Pons (tissue), 1 donor: ENCODE measurements at regions not wholly inside any gene's neighbourhood (a gene's known extent, or its start where the extent isn't known, plus 50 kb on each side); places are given as distances from the start of the nearest gene placed in this dataset.
"Not testable (repeated sequence)": the region's sequence is repeated elsewhere in the genome, so short reads cannot be mapped to it uniquely, and the experiment has no call there.

Source experiments
- DNase-seq: peaks from one replicate; pipeline ENCODE4 v3.0.0-alpha.2; 2016; ENCODE audit warnings: low spot score

DNA sequence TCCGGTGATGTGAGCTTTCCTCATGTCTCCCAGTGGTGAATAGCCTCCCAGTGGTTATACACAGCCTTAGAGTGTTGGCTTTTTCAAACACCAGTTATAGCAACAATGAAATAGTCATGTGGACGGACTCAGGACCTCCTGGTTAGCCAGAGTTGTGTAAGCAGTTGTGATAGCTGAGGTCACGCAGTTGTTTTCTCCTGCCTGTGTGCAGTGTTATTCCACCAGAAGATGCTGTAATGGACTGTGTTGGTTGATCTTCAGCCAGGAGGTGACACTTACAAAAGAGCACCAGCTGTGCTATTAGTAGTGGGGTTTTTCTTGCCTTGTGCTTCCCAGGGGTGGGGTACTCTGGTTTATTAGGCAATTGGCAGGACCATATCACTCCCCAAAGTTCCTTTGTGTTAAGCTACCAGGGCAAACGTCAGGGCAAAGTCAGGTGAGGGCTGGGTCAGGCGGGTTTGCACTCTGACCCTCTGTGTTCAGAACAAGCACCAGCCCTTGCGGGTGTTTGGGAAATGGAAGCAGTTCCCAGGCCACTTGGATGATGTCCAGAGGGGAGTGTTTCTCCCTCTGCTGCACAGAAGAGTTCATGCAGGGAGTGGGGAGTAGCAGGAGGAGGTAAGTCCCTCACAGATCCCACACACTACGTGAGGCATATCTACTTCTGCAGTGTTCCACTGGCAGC is 252.6 kb downstream of the TMEM47 start:
- DNase-seq: no peak

DNA sequence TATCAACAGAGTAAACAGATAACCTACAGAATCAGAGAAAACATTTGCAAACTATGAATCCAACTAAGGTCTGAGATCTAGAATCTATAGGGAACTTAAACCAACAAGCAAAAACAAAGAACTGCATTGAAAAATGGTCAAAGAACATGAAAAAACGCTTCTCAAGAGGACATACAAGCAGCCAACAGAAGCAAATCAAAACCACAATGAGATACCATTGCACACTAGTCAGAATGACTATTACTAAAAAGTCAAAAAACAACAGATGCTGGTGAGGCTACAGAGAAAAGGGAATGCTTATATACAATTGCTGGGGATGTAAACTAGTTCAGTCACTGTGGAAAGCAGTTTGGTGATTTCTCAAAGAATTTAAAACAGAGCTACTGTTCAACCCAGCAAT is 255.7 kb downstream of the TMEM47 start:
- DNase-seq: no peak

GRCh38 chrX:34382416-34382815 is 250.3 kb upstream of the FAM47A start:
- DNase-seq: no peak

GRCh38 chrX:34381241-34381640 is 249.1 kb upstream of the FAM47A start:
- DNase-seq: no peak

GRCh38 chrX:34379891-34380290 is 247.8 kb upstream of the FAM47A start:
- no peak for DNase-seq

DNA sequence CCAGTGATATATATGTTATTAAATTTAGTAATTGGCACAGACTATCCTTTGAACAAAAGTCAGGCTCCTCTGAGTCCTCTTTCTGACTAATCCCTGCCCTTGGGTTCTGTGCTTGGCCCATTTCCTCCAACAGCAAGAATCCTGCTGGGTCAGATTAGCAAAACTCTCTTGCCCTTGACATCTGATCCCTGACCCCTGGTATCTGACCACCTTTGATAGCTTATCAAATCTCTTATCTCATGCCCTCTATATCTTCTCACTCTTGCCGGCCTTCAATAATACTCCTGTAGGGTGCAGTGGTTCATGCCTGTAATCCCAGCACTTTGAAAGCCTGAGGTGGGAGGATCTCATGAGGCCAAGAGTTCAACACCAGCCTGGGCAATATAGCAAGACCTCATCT is 245.5 kb upstream of the FAM47A start:
- no peak for DNase-seq

- no peak for DNase-seq
Observed at GRCh38 chrX:34371754-34372153, 239.6 kb upstream of the FAM47A start.

DNA sequence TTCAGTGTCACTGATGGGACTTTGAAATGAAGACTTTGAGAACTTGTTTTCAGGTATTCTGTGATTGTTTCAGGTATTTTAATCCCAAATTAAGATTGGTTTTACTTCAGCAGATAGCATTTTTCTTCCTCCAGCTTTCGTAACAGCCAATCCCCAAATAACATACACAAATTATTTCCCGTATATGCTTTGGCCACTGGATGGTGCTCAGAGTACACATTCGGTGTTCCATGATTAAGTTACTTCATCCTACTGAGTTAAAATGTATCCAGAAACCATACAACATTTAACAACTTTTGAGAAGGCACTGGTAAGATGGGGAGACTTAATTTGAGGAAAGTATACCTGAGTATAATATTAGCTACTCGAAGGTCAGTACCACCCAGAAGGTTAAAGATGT is 233.4 kb upstream of the FAM47A start:
- DNase-seq: peak; percentile 18

DNA sequence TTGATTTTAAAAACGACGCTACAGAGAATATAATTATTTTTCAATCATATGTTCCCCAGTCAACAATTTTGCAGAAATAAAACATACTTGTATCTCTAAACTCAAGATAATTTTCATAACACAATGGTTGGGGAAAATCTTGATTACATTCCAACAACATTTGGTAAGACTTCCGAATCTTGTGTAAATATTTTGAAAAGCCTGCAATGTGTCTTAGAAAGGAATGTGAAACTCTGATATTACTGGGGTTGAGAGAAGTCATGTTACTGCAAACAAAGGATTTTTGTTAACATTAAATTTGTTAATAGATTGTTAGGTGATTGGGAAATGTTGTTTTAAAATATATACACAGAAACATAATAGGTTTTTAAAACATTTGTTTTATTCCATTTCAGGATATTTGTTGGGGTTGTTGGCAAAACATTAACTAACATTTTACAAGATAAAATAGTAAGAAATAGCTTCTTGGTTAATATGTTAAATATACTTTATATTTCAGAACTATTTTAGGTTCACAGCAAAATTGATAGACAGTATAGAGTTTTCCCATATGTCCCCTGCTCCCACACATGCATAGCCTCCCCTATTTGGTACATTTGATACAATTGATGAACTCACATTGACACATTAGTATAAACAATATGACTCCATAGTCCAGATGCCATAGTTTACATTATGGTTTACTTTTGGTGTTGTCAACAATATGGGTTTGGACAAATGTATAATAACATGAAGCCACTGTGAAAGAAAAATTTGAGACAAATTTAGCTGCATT is 218.6 kb upstream of the FAM47A start:
- DNase-seq: no peak

- no peak for DNase-seq
Observed at GRCh38 chrX:34343001-34343400, 210.9 kb upstream of the FAM47A start.

- DNase-seq: no peak
Observed at GRCh38 chrX:34341814-34342213, 209.7 kb upstream of the FAM47A start.

DNA sequence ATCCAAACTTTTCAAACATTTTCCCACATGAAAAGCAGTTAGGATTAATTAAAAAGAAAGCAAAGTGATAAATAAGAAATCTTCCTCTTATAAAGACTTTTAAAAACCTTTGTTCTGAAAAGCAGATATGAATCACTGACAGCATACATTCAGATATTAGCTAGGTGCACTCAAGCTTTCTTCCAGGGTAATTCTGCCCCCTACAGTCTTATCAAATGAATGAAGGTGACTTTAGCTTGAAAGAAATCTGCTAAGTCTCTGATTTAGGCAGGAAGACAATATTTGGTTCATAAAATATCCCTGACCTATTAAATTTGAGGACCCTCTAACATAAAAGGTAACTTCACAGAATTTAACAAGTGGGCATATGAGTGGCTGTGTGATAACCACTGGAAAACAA is 209.1 kb upstream of the FAM47A start:
- DNase-seq: no peak

GRCh38 chrX:34338046-34338445 is 205.9 kb upstream of the FAM47A start:
- no peak for DNase-seq

GRCh38 chrX:34335376-34335775 is 203.3 kb upstream of the FAM47A start:
- DNase-seq: not testable (repeated sequence)

DNA sequence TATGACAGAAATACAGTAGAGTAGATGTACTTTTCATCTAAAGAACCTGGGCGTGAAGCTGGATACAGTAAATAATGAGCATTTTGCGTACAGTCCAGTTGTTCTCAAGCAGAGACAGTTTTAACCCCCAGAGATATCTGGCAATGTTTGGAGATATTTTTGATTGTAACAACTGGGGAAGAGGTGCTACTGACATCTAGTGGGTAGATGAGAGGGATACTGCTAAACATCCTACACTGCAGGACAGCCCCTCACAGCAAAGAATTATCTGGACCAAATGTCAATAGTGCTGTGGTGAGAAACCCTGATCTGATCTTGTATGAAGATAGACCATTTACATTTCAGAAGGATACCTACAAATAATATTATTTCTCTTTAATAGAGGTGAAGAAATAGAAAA is 200.2 kb upstream of the FAM47A start:
- peak; percentile 1 for DNase-seq

GRCh38 chrX:34325460-34325859 is 193.3 kb upstream of the FAM47A start:
- DNase-seq: no peak

DNA sequence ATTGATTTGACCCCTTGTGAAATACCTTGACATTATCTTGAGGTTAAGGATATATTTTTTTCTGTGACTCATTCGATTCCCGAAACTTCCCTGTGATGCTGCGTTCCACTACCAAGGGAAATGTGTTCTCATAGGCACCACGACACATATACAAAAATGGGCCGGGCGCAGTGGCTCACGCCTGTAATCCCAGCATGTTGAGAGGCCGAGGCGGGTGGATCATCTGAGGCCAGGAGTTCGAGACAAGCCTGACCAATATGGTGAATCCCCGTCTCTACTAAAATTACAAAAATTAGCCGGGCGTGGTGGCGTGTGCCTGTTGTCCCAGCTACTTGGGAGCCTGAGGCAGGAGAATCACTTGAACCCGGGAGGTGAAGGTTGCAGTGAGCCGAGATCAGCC is 188.3 kb upstream of the FAM47A start:
- not testable (repeated sequence) for DNase-seq

DNA sequence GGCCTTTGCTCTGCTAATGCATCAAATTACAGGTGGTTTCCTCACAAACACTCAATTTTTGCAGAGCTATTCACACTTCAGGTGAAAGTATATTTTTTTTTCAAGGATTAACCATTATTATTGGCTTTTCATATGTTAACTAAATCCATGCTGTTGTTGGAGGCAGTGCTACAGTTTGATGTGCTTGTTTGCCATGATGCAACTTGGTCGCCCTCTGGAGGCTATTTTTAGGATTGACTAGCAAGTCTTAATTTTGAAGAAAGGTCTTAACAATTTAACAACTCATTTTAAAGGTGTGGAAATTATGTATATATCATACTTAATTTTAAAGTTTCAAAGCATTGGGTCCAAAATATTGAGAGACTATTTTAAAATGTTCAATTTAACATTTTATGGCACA is 168.8 kb upstream of the FAM47A start:
- peak; percentile 35 for DNase-seq

GRCh38 chrX:34299451-34299967 is 167.4 kb upstream of the FAM47A start:
- no peak for DNase-seq

DNA sequence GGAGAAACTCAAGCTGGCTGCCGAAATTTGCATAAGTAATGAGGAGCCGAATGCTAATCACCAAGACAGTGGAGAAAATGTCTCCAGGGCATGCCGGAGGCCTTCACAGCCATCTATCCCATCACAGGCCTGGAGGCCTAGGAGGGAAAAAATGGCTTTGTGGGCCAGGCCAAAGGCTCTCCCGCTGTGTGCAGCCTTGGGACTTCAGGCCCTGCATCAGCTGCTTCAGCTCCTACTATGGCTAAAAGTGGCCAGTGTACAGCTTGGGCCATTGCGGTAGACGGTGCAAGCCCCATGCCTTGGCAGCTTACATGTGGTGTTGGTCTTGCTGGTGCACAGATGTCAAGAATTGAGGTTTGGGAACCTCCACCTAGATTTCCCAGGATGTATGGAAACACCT is 162.6 kb upstream of the FAM47A start:
- no peak for DNase-seq

GRCh38 chrX:34288782-34289181 is 156.7 kb upstream of the FAM47A start:
- DNase-seq: no peak

DNA sequence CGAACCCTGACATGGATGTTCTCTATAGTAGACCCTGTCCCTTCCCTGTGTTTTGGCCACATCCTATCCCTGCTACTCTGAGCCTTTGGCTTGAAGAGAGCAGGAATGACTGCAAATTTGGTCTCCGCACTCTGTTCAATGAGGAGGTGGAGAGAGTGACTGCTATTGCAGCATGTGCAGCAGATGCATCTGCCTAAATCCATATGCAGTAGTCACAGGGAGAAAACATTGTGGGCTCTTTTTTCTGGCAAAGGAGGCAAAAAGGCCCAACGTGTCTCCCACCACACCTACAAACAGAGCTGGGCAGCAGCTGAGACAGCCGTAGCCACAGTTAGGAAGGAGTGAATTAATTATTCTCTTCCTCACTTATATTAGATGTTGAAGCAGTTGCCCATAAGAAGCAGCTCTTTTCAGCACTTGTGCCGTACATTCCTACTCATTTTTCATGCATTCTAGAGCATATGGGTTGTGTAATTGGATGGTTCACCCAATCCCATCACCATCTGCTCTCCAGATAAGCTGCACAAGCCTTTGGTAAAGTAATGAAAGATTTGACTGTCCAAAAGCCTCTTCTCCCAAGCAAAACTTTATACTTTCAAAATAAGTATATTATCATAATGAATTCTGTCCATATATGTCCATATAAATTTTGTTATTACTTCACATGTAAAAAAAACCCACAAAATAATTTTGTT is 147.9 kb upstream of the FAM47A start:
- DNase-seq: no peak

GRCh38 chrX:34275699-34276098 is 143.6 kb upstream of the FAM47A start:
- peak; percentile 3 for DNase-seq
